ENCODE measurements at regions not wholly inside any gene's neighbourhood (a gene's known extent, or its start where the extent isn't known, plus 50 kb on each side); places are given as distances from the start of the nearest gene placed in this dataset.

DNA sequence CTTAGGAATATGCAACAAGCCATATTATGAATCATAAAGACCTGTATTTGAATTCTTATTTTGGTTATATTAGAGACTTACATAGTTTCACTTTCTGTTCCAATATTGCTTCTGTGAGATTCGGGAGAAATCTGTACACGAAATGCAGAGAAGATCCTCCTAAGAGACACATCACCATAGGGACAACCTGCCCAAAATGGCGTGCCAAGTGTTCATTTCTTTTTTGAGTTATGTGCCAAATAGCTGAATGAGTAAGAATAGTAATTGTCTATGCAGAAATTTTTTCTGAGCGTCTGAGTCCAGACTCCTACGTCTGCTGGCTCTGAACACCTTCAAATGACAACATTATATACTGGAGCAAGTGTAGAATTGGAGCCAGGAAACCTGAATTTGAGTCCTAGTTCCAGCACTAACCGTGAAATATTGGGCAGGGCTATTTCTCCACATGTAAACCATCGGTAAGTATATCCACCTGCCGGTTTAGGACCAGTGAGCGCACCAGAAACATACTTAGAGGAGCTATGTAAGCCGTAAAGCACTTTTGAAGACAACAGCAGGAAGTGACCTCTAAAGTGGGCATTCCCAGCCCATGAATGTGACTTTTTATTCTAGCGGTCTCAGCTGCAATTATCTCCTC, 163.9 kb upstream of the DMRT1 start:
- TF ChIP-seq POLR2A (IDR thresholded peaks at IDR 0.05; ENCODE audit: control extremely low read depth in 1 of 2, low read depth in 2 of 2, low read length in 2 of 2) (no peak), TAF1 (IDR thresholded peaks at IDR 0.05; ENCODE audit: low read depth, low read length) (no peak), CHD2 (IDR thresholded peaks at IDR 0.05; ENCODE audit: low read length) (no peak)

Data from H1 (cell line).